ENCODE measurements at regions not wholly inside any gene's neighbourhood (a gene's known extent, or its start where the extent isn't known, plus 50 kb on each side); places are given as distances from the start of the nearest gene placed in this dataset.
"Not testable (repeated sequence)": the region's sequence is repeated elsewhere in the genome, so short reads cannot be mapped to it uniquely, and the experiment has no call there.

- not testable (repeated sequence) for TF ChIP-seq CTCF, POLR2A (IDR thresholded peaks at IDR 0.05)
Observed at GRCh38 chr9:62597128-62597527, 1407.3 kb downstream of the SPATA31A7 start.
